Left ventricle myocardium inferior (tissue), 1 donor: ENCODE measurements at regions not wholly inside any gene's neighbourhood (a gene's known extent, or its start where the extent isn't known, plus 50 kb on each side); places are given as distances from the start of the nearest gene placed in this dataset.

Experiments
- DNase-seq: peaks from one replicate; pipeline ENCODE4 v3.0.0-alpha.2; 2020
- H3K27ac ChIP-seq: fragments of 200-600 bp; replicated peaks from 2 replicates; pipeline ENCODE4 v1.8.0; 2021
- H3K27me3 ChIP-seq: fragments of 200-600 bp; 2 replicates; pipeline ENCODE4 v1.8.0; 2021; ENCODE audit warnings: low read depth
- H3K36me3 ChIP-seq: fragments of 200-600 bp; 2 replicates; pipeline ENCODE4 v1.8.0; 2021
- H3K4me1 ChIP-seq: fragments of 200-600 bp; 2 replicates; pipeline ENCODE4 v1.8.0; 2021
- H3K4me3 ChIP-seq: fragments of 200-600 bp; 2 replicates; pipeline ENCODE4 v1.8.0; 2021; ENCODE audit warnings: mild to moderate bottlenecking, moderate library complexity
- H3K9me3 ChIP-seq: fragments of 200-600 bp; replicated peaks from 2 replicates; pipeline ENCODE4 v1.8.0; 2021
- CTCF ChIP-seq: fragments of 200-600 bp; IDR thresholded peaks from 2 replicates; pipeline ENCODE4 v1.8.0; 2021; ENCODE audit warnings: antibody characterized with exemption, mild to moderate bottlenecking, borderline replicate concordance
- intact Hi-C: fragments of 100-400 bp; cut with micrococcal nuclease; formaldehyde crosslinking; loops from one replicate; pipeline ENCODE4 v1.11.0; 2022
- donor health status: DM: no; HTN: yes; CAD: no; lungs with severe emphysema.

DNA sequence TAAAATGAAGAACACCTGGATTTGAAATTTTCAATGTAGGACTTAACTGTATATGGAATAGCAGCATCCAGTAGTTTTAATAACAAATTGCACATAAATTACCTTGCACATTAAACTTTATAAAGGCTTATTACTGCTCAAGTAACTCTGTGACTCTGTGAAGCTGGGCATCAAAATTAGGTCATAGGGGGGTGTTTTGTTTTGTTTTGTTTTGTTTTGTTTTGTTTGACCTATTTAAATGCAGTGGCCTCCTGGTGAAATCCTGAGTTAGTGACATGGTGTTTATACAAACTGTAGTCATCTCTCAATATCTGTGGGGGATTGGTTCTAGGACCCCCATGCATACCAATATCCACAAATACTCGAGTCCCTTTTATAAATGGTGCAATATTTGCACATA, 51.9 kb upstream of the ADAD1 start:
- Histone ChIP-seq H3K36me3 (peaks cover 75% of the 10 kb centered on the region), H3K27ac (no peak overlapping the region), H3K9me3 (no peaks in the 10 kb centered on the region), H3K4me3 (no peak overlapping the region), H3K4me1 (no peaks in the 10 kb centered on the region), H3K27me3 (no peaks in the 10 kb centered on the region)
- no peak for TF ChIP-seq CTCF
- no peak for DNase-seq
- intact Hi-C loops: no loop called here

DNA sequence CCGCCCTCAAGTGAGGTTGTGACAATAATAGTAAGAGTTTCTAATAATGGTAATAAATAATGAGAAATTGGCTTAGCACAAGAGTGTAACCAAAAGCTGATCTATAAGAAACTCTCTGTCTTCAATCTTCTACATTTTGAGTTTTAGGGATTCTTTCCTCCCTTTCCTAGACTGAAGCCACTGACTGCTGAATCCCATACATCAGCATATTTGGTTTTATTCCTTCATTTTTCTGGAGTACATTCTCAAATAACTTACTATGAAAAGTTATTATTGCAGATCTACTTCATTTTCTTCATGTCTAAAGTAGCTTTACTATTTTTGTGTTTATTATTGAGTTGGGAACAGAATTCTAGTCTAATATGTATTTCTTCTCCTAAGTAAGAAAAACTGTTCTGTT, 49.9 kb upstream of the ADAD1 start:
- DNase-seq: no peak
- no peaks in the 10 kb centered on the region for H3K4me1 ChIP-seq
- peaks cover 69% of the 10 kb centered on the region for H3K36me3 ChIP-seq
- intact Hi-C loops: no loop called here
- H3K9me3 ChIP-seq: no peaks in the 10 kb centered on the region
- no peak overlapping the region for H3K4me3 ChIP-seq
- no peak for TF ChIP-seq CTCF
- H3K27ac ChIP-seq: no peak overlapping the region
- H3K27me3 ChIP-seq: no peaks in the 10 kb centered on the region
